ENCODE measurements at regions not wholly inside any gene's neighbourhood (a gene's known extent, or its start where the extent isn't known, plus 50 kb on each side); places are given as distances from the start of the nearest gene placed in this dataset.
A peak's percentile ranks its signal among the peaks of the same experiment; 100 is the strongest.

DNA sequence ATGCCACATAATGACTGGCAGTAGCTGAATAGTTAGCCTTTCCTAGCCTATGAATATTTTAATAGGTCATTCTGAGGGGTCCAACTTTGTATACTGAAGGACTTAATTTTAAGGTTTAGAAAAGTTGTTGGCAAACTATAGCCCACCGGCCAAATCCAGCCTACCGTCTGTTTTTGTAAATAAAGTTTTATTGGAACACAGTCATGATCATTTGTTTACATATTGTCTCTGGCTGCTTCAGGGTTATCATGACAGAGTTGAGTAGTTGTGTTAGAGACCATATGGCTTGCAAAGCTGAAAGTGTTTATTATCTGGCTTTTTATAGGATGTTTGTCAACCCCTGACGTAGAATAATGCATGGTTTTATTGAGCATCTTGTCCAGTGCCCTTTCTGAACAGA, 73.4 kb downstream of the NTMT2 start:
- no peak for ATAC-seq (ENCODE audit: low FRiP score)
- no peak overlapping the region for H3K27ac ChIP-seq (ENCODE audit: low read depth in 1 of 2, low read length in 2 of 2)
- 64 to 65% methylated on average over 3 of the region's 3 CpGs for WGBS, 2 donors

DNA sequence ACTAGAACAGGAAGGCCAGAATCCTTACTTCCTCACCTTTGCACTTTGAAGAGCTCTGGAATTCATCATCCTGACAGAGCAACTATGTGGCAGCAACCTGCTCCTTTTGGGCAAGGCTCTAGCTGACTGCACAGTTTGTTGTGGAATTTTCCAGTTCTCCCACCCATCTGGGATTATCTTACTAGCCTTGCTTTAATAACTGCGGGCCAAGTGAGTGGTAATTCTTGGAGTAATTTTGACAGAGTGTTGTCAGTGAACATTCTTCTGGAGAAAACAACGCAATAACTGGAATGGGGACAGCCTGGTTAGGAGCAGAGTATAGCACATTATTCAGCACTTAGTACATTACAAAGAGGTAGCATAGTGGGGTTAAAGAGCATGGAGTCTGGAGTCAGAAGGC, 75.3 kb downstream of the NTMT2 start:
- Histone ChIP-seq H3K27me3 (ENCODE audit: control insufficient read depth in 1 of 2, insufficient read depth in 2 of 2, low read length in 1 of 2) (no peaks in the 10 kb centered on the region), H3K9me3 (ENCODE audit: control insufficient read depth, low read length) (no peaks in the 10 kb centered on the region), H3K36me3 (ENCODE audit: control insufficient read depth in 1 of 2, insufficient read depth in 2 of 2, low read length in 1 of 2) (no peaks in the 10 kb centered on the region), H3K4me1 (ENCODE audit: control insufficient read depth in 1 of 2, insufficient read depth in 2 of 2, low read length in 2 of 2) (peaks cover 0 to 3% of the 10 kb centered on the region in 2 donors), H3K4me3 (ENCODE audit: low read length in 2 of 2) (no peak overlapping the region), H3K27ac (ENCODE audit: low read depth in 1 of 2, low read length in 2 of 2) (peak overlapping the region in 1 of 2 donors; percentile 69)
- ATAC-seq (ENCODE audit: low FRiP score) (peak; percentile 78), DNase-seq (peak in 1 of 2 donors; percentile 42)
- 19% methylated on average over 2 of the region's 2 CpGs for WGBS, 2 donors
- intact Hi-C loops (cut with DNase I): no loop called here

More for the DNA sequence above, 73.4 kb downstream of the NTMT2 start:
- H3K36me3 ChIP-seq (ENCODE audit: control insufficient read depth in 1 of 2, insufficient read depth in 2 of 2, low read length in 1 of 2): no peaks in the 10 kb centered on the region
- no peak for DNase-seq
- peaks cover 5 to 6% of the 10 kb centered on the region in 2 donors for H3K4me1 ChIP-seq (ENCODE audit: control insufficient read depth in 1 of 2, insufficient read depth in 2 of 2, low read length in 2 of 2)
- no peaks in the 10 kb centered on the region for H3K27me3 ChIP-seq (ENCODE audit: control insufficient read depth in 1 of 2, insufficient read depth in 2 of 2, low read length in 1 of 2)
- intact Hi-C loops (cut with DNase I): loop anchor here in 1 of 2 donors (10.0 kb wide), 2 partner anchors 86 to 316 kb away; partner anchors contain the start of gene GORAB
- no peaks in the 10 kb centered on the region for H3K9me3 ChIP-seq (ENCODE audit: control insufficient read depth, low read length)
- no peak overlapping the region for H3K4me3 ChIP-seq (ENCODE audit: low read length in 2 of 2)

DNA sequence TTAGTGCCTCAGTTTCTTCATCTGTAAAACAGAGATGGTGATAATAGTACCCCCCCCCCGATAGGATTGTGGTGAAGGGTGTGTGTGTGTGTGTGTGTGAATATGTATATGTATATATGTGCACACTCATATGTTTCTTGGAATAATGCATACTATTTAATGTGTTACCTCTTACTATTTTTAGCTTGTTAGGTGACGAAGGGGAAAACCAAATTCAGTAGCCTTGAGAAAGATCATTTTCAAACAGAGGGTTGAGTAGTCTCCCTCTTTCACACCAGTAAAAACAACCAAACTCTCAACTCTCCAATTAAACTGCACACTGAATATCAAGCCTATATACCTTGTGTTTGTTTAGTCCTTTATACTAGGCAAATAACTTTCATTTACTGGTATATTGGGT, 75.7 kb downstream of the NTMT2 start:
- Histone ChIP-seq H3K9me3 (ENCODE audit: control insufficient read depth, low read length) (no peaks in the 10 kb centered on the region), H3K27me3 (ENCODE audit: control insufficient read depth in 1 of 2, insufficient read depth in 2 of 2, low read length in 1 of 2) (no peaks in the 10 kb centered on the region), H3K4me1 (ENCODE audit: control insufficient read depth in 1 of 2, insufficient read depth in 2 of 2, low read length in 2 of 2) (peaks cover 0 to 3% of the 10 kb centered on the region in 2 donors), H3K36me3 (ENCODE audit: control insufficient read depth in 1 of 2, insufficient read depth in 2 of 2, low read length in 1 of 2) (no peaks in the 10 kb centered on the region), H3K4me3 (ENCODE audit: low read length in 2 of 2) (no peak overlapping the region), H3K27ac (ENCODE audit: low read depth in 1 of 2, low read length in 2 of 2) (no peak overlapping the region)
- intact Hi-C loops (cut with DNase I): no loop called here
- WGBS, 2 donors: 75 to 90% methylated on average over 2 of the region's 2 CpGs
- DNase-seq (no peak), ATAC-seq (ENCODE audit: low FRiP score) (no peak)

- intact Hi-C loops (cut with DNase I): no loop called here
- 73 to 75% methylated on average over 3 of the region's 3 CpGs for WGBS, 2 donors
- ATAC-seq (ENCODE audit: low FRiP score): no peak
- Histone ChIP-seq H3K27ac (ENCODE audit: low read depth in 1 of 2, low read length in 2 of 2) (no peak overlapping the region), H3K36me3 (ENCODE audit: control insufficient read depth in 1 of 2, insufficient read depth in 2 of 2, low read length in 1 of 2) (no peaks in the 10 kb centered on the region), H3K4me1 (ENCODE audit: control insufficient read depth in 1 of 2, insufficient read depth in 2 of 2, low read length in 2 of 2) (peaks cover 0 to 3% of the 10 kb centered on the region in 2 donors), H3K9me3 (ENCODE audit: control insufficient read depth, low read length) (no peaks in the 10 kb centered on the region), H3K4me3 (ENCODE audit: low read length in 2 of 2) (no peak overlapping the region), H3K27me3 (ENCODE audit: control insufficient read depth in 1 of 2, insufficient read depth in 2 of 2, low read length in 1 of 2) (no peaks in the 10 kb centered on the region)
- DNase-seq: no peak
Measured at GRCh38 chr1:170224469-170224868, 78.7 kb downstream of the NTMT2 start.

- H3K4me1 ChIP-seq (ENCODE audit: control insufficient read depth in 1 of 2, insufficient read depth in 2 of 2, low read length in 2 of 2): peaks cover 0 to 2% of the 10 kb centered on the region in 2 donors
- H3K9me3 ChIP-seq (ENCODE audit: control insufficient read depth, low read length): no peaks in the 10 kb centered on the region
- no peaks in the 10 kb centered on the region for H3K27me3 ChIP-seq (ENCODE audit: control insufficient read depth in 1 of 2, insufficient read depth in 2 of 2, low read length in 1 of 2)
- peak overlapping the region in 1 of 2 donors; percentile 25 for H3K27ac ChIP-seq (ENCODE audit: low read depth in 1 of 2, low read length in 2 of 2)
- ATAC-seq (ENCODE audit: low FRiP score) (no peak), DNase-seq (no peak)
- no peak overlapping the region for H3K4me3 ChIP-seq (ENCODE audit: low read length in 2 of 2)
- H3K36me3 ChIP-seq (ENCODE audit: control insufficient read depth in 1 of 2, insufficient read depth in 2 of 2, low read length in 1 of 2): no peaks in the 10 kb centered on the region
- 87 to 97% methylated on average over 2 of the region's 2 CpGs for WGBS, 2 donors
- intact Hi-C loops (cut with DNase I): no loop called here
Measured at GRCh38 chr1:170225781-170226530, 80.2 kb downstream of the NTMT2 start.

DNA sequence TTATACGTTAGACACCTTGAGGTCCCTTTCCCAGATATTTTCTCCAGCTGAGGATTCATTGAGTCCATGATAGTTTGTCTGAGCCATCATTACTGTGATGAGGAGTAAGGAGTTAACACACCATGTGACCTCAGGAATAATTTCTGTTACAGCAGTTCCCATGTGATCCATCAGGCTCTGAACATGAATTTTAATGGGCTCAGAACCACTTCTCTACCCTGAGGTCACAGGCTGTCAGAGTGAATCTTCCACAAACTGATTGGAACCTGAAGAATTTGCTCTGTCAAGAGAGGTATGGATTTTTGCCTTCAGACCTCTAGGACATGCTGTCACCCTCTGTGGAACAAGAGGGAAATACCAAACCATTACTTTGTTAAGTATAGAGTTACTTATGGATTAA, 81.0 kb downstream of the NTMT2 start:
- Histone ChIP-seq H3K36me3 (ENCODE audit: control insufficient read depth in 1 of 2, insufficient read depth in 2 of 2, low read length in 1 of 2) (no peaks in the 10 kb centered on the region), H3K4me1 (ENCODE audit: control insufficient read depth in 1 of 2, insufficient read depth in 2 of 2, low read length in 2 of 2) (peaks cover 0 to 2% of the 10 kb centered on the region in 2 donors), H3K9me3 (ENCODE audit: control insufficient read depth, low read length) (no peaks in the 10 kb centered on the region), H3K27ac (ENCODE audit: low read depth in 1 of 2, low read length in 2 of 2) (no peak overlapping the region), H3K4me3 (ENCODE audit: low read length in 2 of 2) (no peak overlapping the region), H3K27me3 (ENCODE audit: control insufficient read depth in 1 of 2, insufficient read depth in 2 of 2, low read length in 1 of 2) (no peaks in the 10 kb centered on the region)
- intact Hi-C loops (cut with DNase I): no loop called here
- WGBS, 2 donors: 93% methylated on average over 1 of the region's 1 CpG
- ATAC-seq (ENCODE audit: low FRiP score) (no peak), DNase-seq (no peak)

DNA sequence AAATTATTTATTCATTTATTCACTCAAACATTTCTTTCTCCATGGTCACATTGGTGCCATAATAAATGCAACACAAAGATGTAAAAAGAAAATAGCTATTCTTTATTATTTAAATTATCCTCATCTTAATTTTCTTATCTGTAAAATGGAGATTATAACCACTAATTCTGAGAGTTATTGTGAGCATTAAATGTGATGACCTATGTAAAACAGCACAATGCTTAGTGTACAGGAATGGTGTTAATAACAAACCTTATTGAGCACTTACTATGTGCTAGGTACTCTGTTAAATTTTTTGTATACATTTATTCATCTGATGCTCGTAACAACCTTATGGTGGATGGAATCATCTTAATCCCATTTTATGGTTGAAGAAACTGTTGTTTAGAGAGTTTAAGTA, 84.6 kb downstream of the NTMT2 start:
- Histone ChIP-seq H3K4me3 (ENCODE audit: low read length in 2 of 2) (no peak overlapping the region), H3K4me1 (ENCODE audit: control insufficient read depth in 1 of 2, insufficient read depth in 2 of 2, low read length in 2 of 2) (peaks cover 0 to 1% of the 10 kb centered on the region in 2 donors), H3K27ac (ENCODE audit: low read depth in 1 of 2, low read length in 2 of 2) (no peak overlapping the region), H3K9me3 (ENCODE audit: control insufficient read depth, low read length) (no peaks in the 10 kb centered on the region), H3K36me3 (ENCODE audit: control insufficient read depth in 1 of 2, insufficient read depth in 2 of 2, low read length in 1 of 2) (no peaks in the 10 kb centered on the region), H3K27me3 (ENCODE audit: control insufficient read depth in 1 of 2, insufficient read depth in 2 of 2, low read length in 1 of 2) (no peaks in the 10 kb centered on the region)
- intact Hi-C loops (cut with DNase I): no loop called here
- no peak for DNase-seq
- no peak for ATAC-seq (ENCODE audit: low FRiP score)
- WGBS, 2 donors: 93 to 95% methylated on average over 1 of the region's 1 CpG

GRCh38 chr1:170231662-170232061, 85.9 kb downstream of the NTMT2 start:
- Histone ChIP-seq H3K4me3 (ENCODE audit: low read length in 2 of 2) (no peak overlapping the region), H3K4me1 (ENCODE audit: control insufficient read depth in 1 of 2, insufficient read depth in 2 of 2, low read length in 2 of 2) (no peaks in the 10 kb centered on the region), H3K36me3 (ENCODE audit: control insufficient read depth in 1 of 2, insufficient read depth in 2 of 2, low read length in 1 of 2) (no peaks in the 10 kb centered on the region), H3K27ac (ENCODE audit: low read depth in 1 of 2, low read length in 2 of 2) (no peak overlapping the region), H3K27me3 (ENCODE audit: control insufficient read depth in 1 of 2, insufficient read depth in 2 of 2, low read length in 1 of 2) (no peaks in the 10 kb centered on the region), H3K9me3 (ENCODE audit: control insufficient read depth, low read length) (no peaks in the 10 kb centered on the region)
- intact Hi-C loops (cut with DNase I): no loop called here
- ATAC-seq (ENCODE audit: low FRiP score): no peak
- 59 to 82% methylated on average over 1 of the region's 1 CpG for WGBS, 2 donors
- DNase-seq: no peak

- Histone ChIP-seq H3K4me3 (ENCODE audit: low read length in 2 of 2) (no peak overlapping the region), H3K9me3 (ENCODE audit: control insufficient read depth, low read length) (no peaks in the 10 kb centered on the region), H3K4me1 (ENCODE audit: control insufficient read depth in 1 of 2, insufficient read depth in 2 of 2, low read length in 2 of 2) (no peaks in the 10 kb centered on the region), H3K27ac (ENCODE audit: low read depth in 1 of 2, low read length in 2 of 2) (no peak overlapping the region), H3K36me3 (ENCODE audit: control insufficient read depth in 1 of 2, insufficient read depth in 2 of 2, low read length in 1 of 2) (no peaks in the 10 kb centered on the region), H3K27me3 (ENCODE audit: control insufficient read depth in 1 of 2, insufficient read depth in 2 of 2, low read length in 1 of 2) (no peaks in the 10 kb centered on the region)
- no peak for DNase-seq
- ATAC-seq (ENCODE audit: low FRiP score): no peak
- WGBS, 2 donors: 73 to 74% methylated on average over 7 of the region's 7 CpGs
- intact Hi-C loops (cut with DNase I): no loop called here
Measured at GRCh38 chr1:170238704-170239391, 93.1 kb downstream of the NTMT2 start.
